Ovary (tissue), 3 donors: ENCODE measurements at regions not wholly inside any gene's neighbourhood (a gene's known extent, or its start where the extent isn't known, plus 50 kb on each side); places are given as distances from the start of the nearest gene placed in this dataset.

Experiments
- POLR2A ChIP-seq: fragments of 450-650 bp; IDR thresholded peaks from one replicate; pipeline ENCODE4 v1.6.1; 2017; ENCODE audit warnings: antibody characterized with exemption, mild to moderate bottlenecking, moderate library complexity
- TF ChIP-seq, protein P1 (sequence below), 3 donors: fragments of 450-650 bp in 2 of 3; fragments of 200-600 bp in 1 of 3; IDR thresholded peaks; one replicate each; pipeline versions ENCODE4 v1.5.1 to v1.8.0; 2016 to 2022; ENCODE audit warnings: antibody characterized with exemption in 3 of 3, mild to moderate bottlenecking in 1 of 3
- donor health status: DM: no; HTN: no; CAD: no.

DNA sequence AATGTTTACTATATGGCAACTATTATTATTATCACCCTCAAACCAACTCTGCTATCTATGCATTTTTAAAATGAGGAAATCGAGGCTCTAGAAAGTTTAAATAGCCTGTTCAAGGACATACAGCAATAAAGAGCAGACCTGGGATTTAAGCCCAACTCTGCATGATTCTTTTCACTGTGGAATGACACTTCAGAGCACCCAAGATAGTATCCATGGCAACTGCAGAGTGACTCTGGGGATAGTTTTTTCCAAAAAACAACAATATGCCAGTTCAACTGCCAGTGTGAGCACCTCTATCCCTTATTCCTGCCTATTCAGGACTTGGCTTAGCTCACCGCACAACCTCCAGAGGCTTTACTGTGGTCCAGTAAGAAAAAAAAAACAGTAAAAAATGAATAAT lies 293.9 kb downstream of the BRINP2 start:
- TF ChIP-seq, protein P1, sequence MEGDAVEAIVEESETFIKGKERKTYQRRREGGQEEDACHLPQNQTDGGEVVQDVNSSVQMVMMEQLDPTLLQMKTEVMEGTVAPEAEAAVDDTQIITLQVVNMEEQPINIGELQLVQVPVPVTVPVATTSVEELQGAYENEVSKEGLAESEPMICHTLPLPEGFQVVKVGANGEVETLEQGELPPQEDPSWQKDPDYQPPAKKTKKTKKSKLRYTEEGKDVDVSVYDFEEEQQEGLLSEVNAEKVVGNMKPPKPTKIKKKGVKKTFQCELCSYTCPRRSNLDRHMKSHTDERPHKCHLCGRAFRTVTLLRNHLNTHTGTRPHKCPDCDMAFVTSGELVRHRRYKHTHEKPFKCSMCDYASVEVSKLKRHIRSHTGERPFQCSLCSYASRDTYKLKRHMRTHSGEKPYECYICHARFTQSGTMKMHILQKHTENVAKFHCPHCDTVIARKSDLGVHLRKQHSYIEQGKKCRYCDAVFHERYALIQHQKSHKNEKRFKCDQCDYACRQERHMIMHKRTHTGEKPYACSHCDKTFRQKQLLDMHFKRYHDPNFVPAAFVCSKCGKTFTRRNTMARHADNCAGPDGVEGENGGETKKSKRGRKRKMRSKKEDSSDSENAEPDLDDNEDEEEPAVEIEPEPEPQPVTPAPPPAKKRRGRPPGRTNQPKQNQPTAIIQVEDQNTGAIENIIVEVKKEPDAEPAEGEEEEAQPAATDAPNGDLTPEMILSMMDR (IDR thresholded peaks at IDR 0.05): no peak
- no peak for TF ChIP-seq POLR2A
